ENCODE measurements at regions not wholly inside any gene's neighbourhood (a gene's known extent, or its start where the extent isn't known, plus 50 kb on each side); places are given as distances from the start of the nearest gene placed in this dataset.

DNA sequence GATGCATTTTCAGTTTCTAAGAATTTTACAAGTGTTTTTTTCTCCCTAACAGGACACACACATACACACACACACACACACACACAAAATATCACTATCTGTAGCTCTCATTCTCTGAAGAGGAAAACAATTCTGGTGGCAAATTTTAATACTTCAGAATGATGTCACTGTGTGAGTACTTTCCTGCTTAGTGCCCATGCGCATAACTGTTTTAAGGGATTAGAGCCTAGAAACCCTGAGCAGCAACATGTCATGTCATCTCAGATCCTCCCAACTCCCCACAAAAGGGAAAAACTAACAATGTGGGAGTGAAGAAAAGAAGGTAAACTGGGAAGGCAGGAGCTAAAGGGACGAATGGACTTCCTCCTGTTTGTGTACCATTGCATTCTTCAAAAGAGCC is 401.2 kb downstream of the SPRY2 start:
- TF ChIP-seq, protein P1, sequence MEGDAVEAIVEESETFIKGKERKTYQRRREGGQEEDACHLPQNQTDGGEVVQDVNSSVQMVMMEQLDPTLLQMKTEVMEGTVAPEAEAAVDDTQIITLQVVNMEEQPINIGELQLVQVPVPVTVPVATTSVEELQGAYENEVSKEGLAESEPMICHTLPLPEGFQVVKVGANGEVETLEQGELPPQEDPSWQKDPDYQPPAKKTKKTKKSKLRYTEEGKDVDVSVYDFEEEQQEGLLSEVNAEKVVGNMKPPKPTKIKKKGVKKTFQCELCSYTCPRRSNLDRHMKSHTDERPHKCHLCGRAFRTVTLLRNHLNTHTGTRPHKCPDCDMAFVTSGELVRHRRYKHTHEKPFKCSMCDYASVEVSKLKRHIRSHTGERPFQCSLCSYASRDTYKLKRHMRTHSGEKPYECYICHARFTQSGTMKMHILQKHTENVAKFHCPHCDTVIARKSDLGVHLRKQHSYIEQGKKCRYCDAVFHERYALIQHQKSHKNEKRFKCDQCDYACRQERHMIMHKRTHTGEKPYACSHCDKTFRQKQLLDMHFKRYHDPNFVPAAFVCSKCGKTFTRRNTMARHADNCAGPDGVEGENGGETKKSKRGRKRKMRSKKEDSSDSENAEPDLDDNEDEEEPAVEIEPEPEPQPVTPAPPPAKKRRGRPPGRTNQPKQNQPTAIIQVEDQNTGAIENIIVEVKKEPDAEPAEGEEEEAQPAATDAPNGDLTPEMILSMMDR (IDR thresholded peaks at IDR 0.05), result no peak
- TF ChIP-seq POLR2A (IDR thresholded peaks at IDR 0.05), result no peak

All from heart left ventricle (tissue), 13 donors.